H1 (cell line): ENCODE measurements at regions not wholly inside any gene's neighbourhood (a gene's known extent, or its start where the extent isn't known, plus 50 kb on each side); places are given as distances from the start of the nearest gene placed in this dataset.

Experiments
- CTCF ChIA-PET: fragments of 300-600 bp; sonication (Branson Sonifier 250); formaldehyde crosslinking; loops from one replicate; lab custom pipeline; 2021; ENCODE audit not compliant: partially characterized antibody; lab: Charles Lee
- POLR2A ChIA-PET: fragments of 300-600 bp; sonication (Branson Sonifier 250); formaldehyde crosslinking; loops from one replicate; lab custom pipeline; 2021; ENCODE audit warnings: inconsistent platforms; ENCODE audit not compliant: partially characterized antibody; lab: Charles Lee
- DNase-seq, 2 experiments: peaks; one replicate each; pipeline versions ENCODE4 v3.0.0 to v3.0.0-alpha.2; 2010 to 2022; ENCODE audit warnings: low spot score in 2 of 2, low read depth in 1 of 2, mixed read lengths in 1 of 2
- FAIRE-seq: peaks from 2 replicates; lab custom pipeline; 2011; peaks lifted over from hg19 to GRCh38; lab: Jason Lieb, UNC
- H2AFZ ChIP-seq: 2 replicates; pipeline ENCODE4 v1.8.1; 2012; ENCODE audit warnings: low read length, inconsistent platforms
- H2AK5ac ChIP-seq: 2 replicates; pipeline ENCODE4 v1.6.1; 2013; ENCODE audit warnings: low read depth, low read length
- H2BK120ac ChIP-seq: replicated peaks from 2 replicates; pipeline ENCODE3; 2013; ENCODE audit warnings: low read depth, low read length, inconsistent platforms
- H2BK12ac ChIP-seq: 2 replicates; pipeline ENCODE4 v1.6.1; 2013; ENCODE audit warnings: low read depth, low read length
- H2BK15ac ChIP-seq: 2 replicates; pipeline ENCODE4 v1.6.1; 2013; ENCODE audit warnings: low read length
- H2BK20ac ChIP-seq: 2 replicates; pipeline ENCODE4 v1.6.1; 2013; ENCODE audit warnings: low read length
- H2BK5ac ChIP-seq: 2 replicates; pipeline ENCODE4 v1.6.1; 2013; ENCODE audit warnings: low read depth, low read length
- H3K14ac ChIP-seq: 2 replicates; pipeline ENCODE4 v1.6.1; 2013; ENCODE audit warnings: inconsistent platforms; ENCODE audit not compliant: insufficient read length
- H3K18ac ChIP-seq: 2 replicates; pipeline ENCODE4 v1.6.1; 2013; ENCODE audit warnings: low read length; ENCODE audit errors: extremely low read depth
- H3K23ac ChIP-seq: 2 replicates; pipeline ENCODE4 v1.6.1; 2013; ENCODE audit warnings: inconsistent platforms; ENCODE audit not compliant: insufficient read length
- H3K23me2 ChIP-seq: 2 replicates; pipeline ENCODE4 v1.6.1; 2013; ENCODE audit warnings: low read depth, low read length
- H3K27ac ChIP-seq: 2 replicates; pipeline ENCODE4 v1.6.1; 2011; ENCODE audit warnings: low read depth, low read length, inconsistent platforms
- H3K27me3 ChIP-seq, 4 experiments: replicated peaks in 1 of 4; 1 replicate in 1 of 4; 2 replicates in 3 of 4; pipeline versions ENCODE4 v1.6.1 to v1.8.1; 2011 to 2013; ENCODE audit warnings: low read length in 3 of 4, mild to moderate bottlenecking in 3 of 4, inconsistent platforms in 2 of 4, mixed read lengths in 2 of 4, moderate library complexity in 1 of 4; ENCODE audit not compliant: control insufficient read depth in 3 of 4, insufficient read depth in 3 of 4; ENCODE audit errors: extremely low read depth in 1 of 4
- H3K36me3 ChIP-seq, 4 experiments: 2 replicates each; pipeline versions ENCODE4 v1.6.1 to v1.8.1; 2011 to 2013; ENCODE audit warnings: mild to moderate bottlenecking in 4 of 4, low read length in 3 of 4, moderate library complexity in 2 of 4, control low read depth in 1 of 4, inconsistent platforms in 1 of 4; ENCODE audit not compliant: insufficient read depth in 4 of 4, control insufficient read depth in 2 of 4
- H3K4ac ChIP-seq: replicated peaks from 2 replicates; pipeline ENCODE3; 2013; ENCODE audit warnings: low read length, low read depth, mixed read lengths, inconsistent platforms; ENCODE audit not compliant: insufficient read length
- H3K4me1 ChIP-seq, 4 experiments: replicated peaks in 1 of 4; 1 replicate in 1 of 4; 2 replicates in 3 of 4; pipeline versions ENCODE4 v1.6.1 to v1.8.1; 2011 to 2013; ENCODE audit warnings: low read length in 3 of 4, inconsistent platforms in 2 of 4, mixed read lengths in 1 of 4; ENCODE audit not compliant: insufficient read depth in 4 of 4, control insufficient read depth in 3 of 4
- H3K4me2 ChIP-seq, 2 experiments: 2 replicates each; pipeline versions ENCODE4 v1.6.1 to v1.8.1; 2011 to 2013; ENCODE audit warnings: low read depth in 2 of 2, low read length in 2 of 2, control low read depth in 1 of 2, inconsistent platforms in 1 of 2, mild to moderate bottlenecking in 1 of 2; ENCODE audit not compliant: insufficient read depth in 1 of 2
- H3K4me3 ChIP-seq, 4 experiments: fragments of 200-600, 300-600 bp in 1 of 4; sonication (generic), shearing (Covaris generic), sonication (Bioruptor Twin) in 1 of 4; 2 replicates each; pipeline versions ENCODE4 v1.5.1 to v1.8.1; 2011 to 2016; ENCODE audit warnings: low read length in 4 of 4, low read depth in 3 of 4, control low read depth in 2 of 4, inconsistent platforms in 2 of 4, mild to moderate bottlenecking in 2 of 4, mixed read lengths in 1 of 4, moderate library complexity in 1 of 4; ENCODE audit not compliant: insufficient read depth in 2 of 4; ENCODE audit errors: extremely low read depth in 1 of 4
- H3K56ac ChIP-seq: replicated peaks from 2 replicates; pipeline ENCODE3; 2013; ENCODE audit warnings: low read depth, mild to moderate bottlenecking, mixed read lengths, low read length, inconsistent platforms; ENCODE audit not compliant: insufficient read length
- H3K79me1 ChIP-seq: 2 replicates; pipeline ENCODE4 v1.6.1; 2013; ENCODE audit warnings: low read depth, low read length, control low read depth
- H3K79me2 ChIP-seq, 2 experiments: 2 replicates each; pipeline versions ENCODE4 v1.6.1 to v1.8.1; 2012 to 2013; ENCODE audit warnings: low read length in 2 of 2, mild to moderate bottlenecking in 2 of 2, inconsistent platforms in 1 of 2; ENCODE audit not compliant: insufficient read depth in 2 of 2, control insufficient read depth in 1 of 2
- H3K9ac ChIP-seq, 4 experiments: replicated peaks in 1 of 4; 1 replicate in 1 of 4; 2 replicates in 3 of 4; pipeline versions ENCODE4 v1.6.1 to v1.8.1; 2011 to 2013; ENCODE audit warnings: low read depth in 3 of 4, low read length in 3 of 4, control low read depth in 2 of 4, mild to moderate bottlenecking in 2 of 4, moderate library complexity in 2 of 4, inconsistent platforms in 1 of 4; ENCODE audit errors: extremely low read depth in 1 of 4
- H3K9me3 ChIP-seq, 2 experiments: 2 replicates each; pipeline versions ENCODE4 v1.6.1 to v1.8.1; 2012 to 2013; ENCODE audit warnings: mild to moderate bottlenecking in 2 of 2, moderate library complexity in 2 of 2, control low read depth in 1 of 2, inconsistent platforms in 1 of 2, low read depth in 1 of 2, low read length in 1 of 2, mixed read lengths in 1 of 2; ENCODE audit not compliant: insufficient read depth in 2 of 2
- H4K20me1 ChIP-seq, 2 experiments: replicated peaks in 1 of 2; 2 replicates each; pipeline versions ENCODE3 to v1.8.1; 2011 to 2013; ENCODE audit warnings: inconsistent platforms in 2 of 2, low read length in 2 of 2, mild to moderate bottlenecking in 1 of 2; ENCODE audit not compliant: insufficient read depth in 2 of 2, control insufficient read depth in 1 of 2
- H4K5ac ChIP-seq: 2 replicates; pipeline ENCODE4 v1.6.1; 2013; ENCODE audit warnings: low read length, low read depth, mixed read lengths, inconsistent platforms; ENCODE audit not compliant: insufficient read length
- H4K8ac ChIP-seq: 2 replicates; pipeline ENCODE4 v1.8.0; 2013; ENCODE audit warnings: mild to moderate bottlenecking, moderate library complexity, low read length, inconsistent platforms; ENCODE audit not compliant: insufficient read depth; ENCODE audit errors: extremely low read depth
- H4K91ac ChIP-seq: replicated peaks from 2 replicates; pipeline ENCODE3; 2013; ENCODE audit warnings: low read length, mixed read lengths, inconsistent platforms; ENCODE audit not compliant: insufficient read length
- JUN ChIP-seq: IDR thresholded peaks from 2 replicates; pipeline ENCODE4 v1.6.1; 2011; ENCODE audit warnings: low read depth, mild to moderate bottlenecking, improper control_type of control experiment, low read length
- SP2 ChIP-seq: IDR thresholded peaks from 2 replicates; pipeline ENCODE4 v1.6.1; 2012; ENCODE audit warnings: mild to moderate bottlenecking, low read length, inconsistent platforms
- WGBS, 2 experiments: shearing (Covaris generic) in 1 of 2; methylation state at CpG; one replicate each; pipeline versions ENCODE4 v1.1.6 to v1.1.7; 2013 to 2015; ENCODE audit warnings: low lambda C conversion rate in 2 of 2, mixed read lengths in 2 of 2, inconsistent platforms in 1 of 2, low coverage in 1 of 2, missing lambda C conversion rate in 1 of 2; ENCODE audit not compliant: insufficient replicate concordance in 2 of 2, insufficient coverage in 1 of 2, insufficient read length in 1 of 2; ENCODE audit errors: extremely low coverage in 1 of 2, missing lambda C conversion rate in 1 of 2; 5-methylcytosine and 5-hydroxymethylcytosine counted together
- TF ChIP-seq, protein P1 (sequence below): IDR thresholded peaks from 2 replicates; pipeline ENCODE4 v1.6.1; 2012; ENCODE audit warnings: inconsistent platforms
- TF ChIP-seq, protein P2 (sequence below): IDR thresholded peaks from 2 replicates; pipeline ENCODE4 v1.6.1; 2011; ENCODE audit warnings: low read length, improper control_type of control experiment

- FAIRE-seq (no peak), DNase-seq (no peak)
- POLR2A ChIA-PET, result no interaction called here
- WGBS, 2 experiments, result 92% methylated on average over 2 of the region's 2 CpGs; no CpG with 5 or more reads in 1 of the 2 experiments
- Histone ChIP-seq H2BK120ac (no peak overlapping the region), H4K20me1 (no peaks in the 10 kb centered on the region), H2BK15ac (no peak overlapping the region), H3K79me2 (no peaks in the 10 kb centered on the region), H2AFZ (no peak overlapping the region), H2BK5ac (no peak overlapping the region), H2BK12ac (no peak overlapping the region), H4K8ac (no peak overlapping the region), H2AK5ac (no peak overlapping the region), H3K9me3 (no peaks in the 10 kb centered on the region), H3K14ac (no peak overlapping the region), H3K4ac (no peak overlapping the region), H2BK20ac (no peak overlapping the region), H3K18ac (no peak overlapping the region), H3K9ac (no peak overlapping the region), H3K4me3 (no peak overlapping the region), H3K36me3 (no peaks in the 10 kb centered on the region), H3K4me2 (no peak overlapping the region), H3K4me1 (peaks cover 0 to 9% (median 4%) of the 10 kb centered on the region in 4 experiments; a peak in 2 of 7 replicates), H3K79me1 (no peaks in the 10 kb centered on the region), H4K5ac (no peak overlapping the region), H3K27me3 (peaks cover 0 to 1% (median 0%) of the 10 kb centered on the region in 4 experiments; a peak in 1 of 7 replicates), H3K23ac (no peak overlapping the region), H3K27ac (no peak overlapping the region), H3K23me2 (no peaks in the 10 kb centered on the region), H4K91ac (no peak overlapping the region), H3K56ac (no peak overlapping the region)
- CTCF ChIA-PET, result interaction anchor here (0.6 to 1.5 kb wide), 3 partner anchors 14 to 313 kb away, joined by 3 to 4 read pairs (median 3); no protein-coding TSS in a partner anchor
- TF ChIP-seq, protein P1, sequence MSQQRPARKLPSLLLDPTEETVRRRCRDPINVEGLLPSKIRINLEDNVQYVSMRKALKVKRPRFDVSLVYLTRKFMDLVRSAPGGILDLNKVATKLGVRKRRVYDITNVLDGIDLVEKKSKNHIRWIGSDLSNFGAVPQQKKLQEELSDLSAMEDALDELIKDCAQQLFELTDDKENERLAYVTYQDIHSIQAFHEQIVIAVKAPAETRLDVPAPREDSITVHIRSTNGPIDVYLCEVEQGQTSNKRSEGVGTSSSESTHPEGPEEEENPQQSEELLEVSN, result no peak
- TF ChIP-seq SP2 (no peak), JUN (no peak)
- TF ChIP-seq, protein P2, sequence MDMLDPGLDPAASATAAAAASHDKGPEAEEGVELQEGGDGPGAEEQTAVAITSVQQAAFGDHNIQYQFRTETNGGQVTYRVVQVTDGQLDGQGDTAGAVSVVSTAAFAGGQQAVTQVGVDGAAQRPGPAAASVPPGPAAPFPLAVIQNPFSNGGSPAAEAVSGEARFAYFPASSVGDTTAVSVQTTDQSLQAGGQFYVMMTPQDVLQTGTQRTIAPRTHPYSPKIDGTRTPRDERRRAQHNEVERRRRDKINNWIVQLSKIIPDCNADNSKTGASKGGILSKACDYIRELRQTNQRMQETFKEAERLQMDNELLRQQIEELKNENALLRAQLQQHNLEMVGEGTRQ, result no peak
Observed at GRCh38 chr1:216823731-216824130, 100.5 kb upstream of the ESRRG start.
